ENCODE measurements at regions not wholly inside any gene's neighbourhood (a gene's known extent, or its start where the extent isn't known, plus 50 kb on each side); places are given as distances from the start of the nearest gene placed in this dataset.

DNA sequence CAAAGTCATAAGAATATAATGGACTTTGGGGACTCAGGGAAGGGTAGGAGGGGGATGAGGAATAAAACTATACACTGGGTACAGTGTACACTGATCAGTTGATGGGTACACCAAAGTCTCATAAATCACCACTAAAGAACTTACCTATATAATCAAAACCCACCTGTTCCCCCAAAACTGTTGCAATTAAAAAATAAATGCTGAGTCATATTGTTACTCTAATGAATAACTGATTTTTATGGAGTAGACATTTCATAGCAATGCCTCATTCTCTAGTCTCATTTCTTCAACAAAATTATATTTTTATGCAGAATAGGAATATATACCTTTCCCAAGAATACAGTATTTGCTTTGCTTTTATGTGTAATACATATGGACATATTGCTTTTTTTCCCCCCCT is 181.2 kb downstream of the ST6GAL2 start:
- POLR2A ChIA-PET: no interaction called here
- CTCF ChIA-PET: no interaction called here

DNA sequence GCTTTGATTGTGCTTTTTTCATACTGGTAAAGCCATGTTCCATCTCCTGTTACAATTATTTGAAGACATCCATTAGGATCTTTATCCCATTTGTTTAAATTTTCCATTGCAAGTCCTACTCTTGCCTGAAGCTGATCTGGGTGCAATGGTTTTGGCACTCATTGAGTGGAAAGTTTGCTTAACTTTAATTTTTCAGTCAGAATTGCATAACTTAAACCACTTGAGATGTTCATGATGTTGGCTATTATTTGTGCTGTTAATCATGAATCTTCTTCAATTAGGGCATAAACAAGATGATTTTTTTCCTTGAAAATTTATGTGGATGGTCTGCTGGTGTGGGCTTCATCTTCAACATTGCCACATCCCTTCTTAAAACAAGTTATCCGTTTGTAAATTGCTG is 180.1 kb downstream of the ST6GAL2 start:
- POLR2A ChIA-PET: no interaction called here
- CTCF ChIA-PET: no interaction called here

- POLR2A ChIA-PET: no interaction called here
Observed at GRCh38 chr2:106706283-106706682, 179.7 kb downstream of the ST6GAL2 start.

DNA sequence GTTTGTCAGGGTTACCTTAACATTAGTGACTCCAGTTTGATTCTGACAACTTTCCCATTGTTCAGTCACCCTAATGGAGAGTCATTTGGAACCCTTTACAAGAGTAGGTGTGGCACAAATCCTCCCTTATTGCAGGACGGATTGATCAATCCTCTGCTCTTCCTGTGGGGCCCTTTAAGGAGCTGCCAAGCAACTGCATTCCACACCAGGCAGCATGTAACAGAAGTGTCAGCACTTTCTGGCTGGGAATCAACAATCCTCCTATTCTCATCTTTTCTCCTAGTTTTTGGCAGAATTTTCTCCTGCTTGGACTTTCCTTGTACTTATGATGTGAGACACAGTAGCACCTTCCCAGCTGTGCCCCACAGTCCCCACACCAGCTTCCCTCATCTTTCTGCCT is 177.8 kb downstream of the ST6GAL2 start:
- CTCF ChIA-PET: no interaction called here
- POLR2A ChIA-PET: no interaction called here

More at GRCh38 chr2:106706283-106706682, 179.7 kb downstream of the ST6GAL2 start:
- CTCF ChIA-PET: no interaction called here

DNA sequence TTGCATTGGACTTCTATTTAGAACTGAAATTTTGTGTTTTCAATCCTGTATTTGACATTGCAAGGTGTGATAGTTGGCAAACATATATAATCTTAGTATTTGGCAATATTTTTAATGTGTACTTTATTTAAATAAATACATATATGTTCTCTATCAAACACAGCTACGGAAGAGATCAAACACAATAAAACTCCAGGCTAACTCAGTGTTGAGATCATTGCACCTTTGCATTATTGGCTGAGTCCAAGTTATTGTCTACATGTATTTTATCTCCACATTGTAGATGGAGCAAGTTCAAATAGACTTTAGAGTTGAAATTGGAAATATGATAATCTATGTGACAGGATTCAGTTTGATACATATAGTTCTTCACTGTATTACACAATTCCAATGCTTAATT is 176.7 kb downstream of the ST6GAL2 start:
- CTCF ChIA-PET: no interaction called here
- POLR2A ChIA-PET: no interaction called here

DNA sequence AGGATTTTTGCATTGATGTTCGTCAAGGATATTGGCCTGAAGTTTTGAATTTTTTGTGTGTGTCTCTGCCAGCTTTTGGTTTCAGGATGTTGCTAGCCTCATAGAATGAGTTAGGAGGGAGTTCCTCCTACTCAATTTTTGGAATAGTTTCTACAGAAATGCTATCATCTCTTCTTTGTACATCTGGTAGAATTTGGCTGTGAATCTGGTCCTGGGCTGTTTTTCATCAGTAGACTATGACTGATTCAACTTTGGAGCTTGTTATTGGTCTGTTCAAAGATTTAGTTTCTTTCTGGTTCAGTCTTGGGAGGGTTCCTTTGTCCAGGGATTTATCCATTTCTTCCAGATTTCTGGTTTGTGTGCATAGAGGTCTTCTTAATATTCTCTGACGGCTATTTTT is 166.7 kb downstream of the ST6GAL2 start:
- POLR2A ChIA-PET: no interaction called here
- CTCF ChIA-PET: no interaction called here

DNA sequence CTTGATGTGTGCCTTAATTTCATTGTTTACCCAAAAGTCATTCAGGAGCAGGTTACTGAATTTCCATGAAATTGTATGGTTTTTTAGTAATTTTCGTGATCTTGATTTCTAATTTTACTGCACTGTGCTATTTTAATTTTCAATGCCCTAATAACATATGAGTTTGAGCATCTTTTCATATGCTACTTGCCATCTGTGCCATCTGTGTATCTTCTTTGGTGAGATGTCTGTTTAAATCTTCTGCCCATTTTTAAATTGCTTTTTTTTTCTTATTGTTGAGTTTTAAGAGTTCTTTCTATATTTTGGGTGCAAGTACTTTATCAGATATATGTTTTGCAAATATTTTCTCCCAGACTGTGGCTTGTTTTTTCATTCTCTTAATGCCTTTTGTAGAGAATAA is 165.9 kb downstream of the ST6GAL2 start:
- ChIA-PET CTCF (no interaction called here), POLR2A (no interaction called here)

- POLR2A ChIA-PET: no interaction called here
- CTCF ChIA-PET: no interaction called here
Observed at GRCh38 chr2:106724301-106724794, 161.6 kb downstream of the ST6GAL2 start.

- CTCF ChIA-PET: no interaction called here
Observed at GRCh38 chr2:106734165-106734564, 151.8 kb downstream of the ST6GAL2 start.

DNA sequence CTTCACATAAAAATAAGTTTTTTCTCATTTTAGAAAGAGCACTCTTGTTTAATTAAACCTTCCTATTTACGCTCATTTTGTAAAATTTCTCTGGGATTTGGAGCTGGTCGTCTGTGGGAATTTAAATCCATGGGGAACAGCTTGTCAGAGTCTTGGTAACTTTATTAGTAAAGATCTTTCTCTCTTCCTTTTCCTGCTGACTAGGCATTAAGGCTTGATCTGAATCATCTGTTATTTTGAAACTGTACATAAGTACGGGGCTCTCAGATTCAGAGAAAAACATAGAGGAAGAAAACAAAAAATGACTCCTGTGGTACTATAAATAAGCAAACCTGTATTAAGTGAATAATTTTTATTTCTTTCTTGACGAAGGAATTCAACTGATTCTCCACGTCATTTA is 150.2 kb downstream of the ST6GAL2 start:
- POLR2A ChIA-PET: no interaction called here
- CTCF ChIA-PET: no interaction called here

More at GRCh38 chr2:106734165-106734564, 151.8 kb downstream of the ST6GAL2 start:
- POLR2A ChIA-PET: no interaction called here

DNA sequence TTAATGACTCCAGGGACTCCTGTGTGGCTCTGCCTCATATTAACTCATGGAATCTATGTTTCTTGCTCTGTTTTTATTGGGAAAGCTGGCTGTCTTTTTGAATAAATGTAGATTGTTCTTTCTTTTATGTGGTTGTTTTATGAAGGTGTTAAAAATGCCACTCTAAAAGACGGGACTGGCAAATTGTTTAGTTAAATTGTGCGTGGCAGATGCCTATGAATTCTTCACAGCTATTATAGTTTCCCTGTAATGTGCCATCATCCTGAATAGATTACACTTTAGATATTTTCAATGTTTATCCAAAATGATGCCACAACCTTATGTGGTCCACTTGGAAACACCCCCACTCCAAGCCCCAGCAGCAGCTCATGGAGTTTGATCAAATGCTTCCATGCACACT is 149.7 kb downstream of the ST6GAL2 start:
- ChIA-PET CTCF (no interaction called here), POLR2A (no interaction called here)

DNA sequence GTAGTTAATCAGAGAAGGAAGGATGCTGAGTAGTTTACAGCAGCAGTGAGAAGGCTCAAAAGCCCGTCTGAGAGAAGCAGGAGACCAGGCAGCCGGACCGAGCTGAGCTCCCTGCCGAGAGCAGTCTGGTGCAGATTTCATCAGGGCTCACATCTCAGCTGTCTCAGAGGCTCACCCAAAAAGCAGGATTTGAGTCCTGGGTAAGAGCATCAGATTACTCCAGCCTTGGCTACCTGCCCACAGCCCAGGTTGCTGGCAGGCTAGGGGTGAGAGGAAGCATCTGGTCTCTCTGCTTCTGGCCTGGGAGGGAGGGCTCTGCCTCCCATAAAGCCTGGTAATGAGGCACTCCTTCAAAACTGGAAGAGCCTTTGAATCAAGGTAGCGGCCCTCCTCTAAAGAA is 140.5 kb downstream of the ST6GAL2 start:
- ChIA-PET POLR2A (no interaction called here), CTCF (no interaction called here)

DNA sequence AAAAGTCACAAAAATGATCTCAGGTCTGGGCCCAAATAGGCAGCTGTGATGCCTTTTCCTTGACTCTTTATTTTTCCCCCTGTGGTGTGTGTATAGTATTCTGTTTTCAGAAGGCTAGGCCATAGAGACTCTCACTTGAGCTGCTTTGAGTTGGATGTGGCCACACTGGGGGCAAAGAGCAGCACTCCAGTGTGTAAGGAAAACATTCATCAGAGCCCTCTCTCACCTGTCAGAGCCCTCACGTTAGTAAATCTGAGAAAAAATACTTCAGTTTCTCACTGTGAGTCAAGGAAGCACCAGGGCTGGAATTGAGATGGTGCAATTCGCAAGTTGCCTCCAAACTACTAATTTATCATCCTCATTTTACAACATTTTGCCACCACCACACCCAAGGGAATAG is 136.1 kb downstream of the ST6GAL2 start:
- CTCF ChIA-PET: no interaction called here
- POLR2A ChIA-PET: no interaction called here

Data from activated CD8-positive, alpha-beta memory T cell treated with anti-CD3 and anti-CD28 coated beads for 36 hours (primary cell).